Testis (tissue), 2 donors: ENCODE measurements at regions not wholly inside any gene's neighbourhood (a gene's known extent, or its start where the extent isn't known, plus 50 kb on each side); places are given as distances from the start of the nearest gene placed in this dataset.
A peak's percentile ranks its signal among the peaks of the same experiment; 100 is the strongest.

ENCODE experiments used
- DNase-seq: peaks from one replicate; pipeline ENCODE4 v3.0.0-alpha.2; 2019
- H3K27ac ChIP-seq, 2 donors: fragments of 200-600 bp; sonication (generic); one replicate each; pipeline ENCODE4 v1.5.1; 2019
- H3K27me3 ChIP-seq: fragments of 200-600 bp; sonication (generic); one replicate; pipeline ENCODE4 v1.5.1; 2019
- H3K36me3 ChIP-seq: fragments of 200-600 bp; sonication (generic); one replicate; pipeline ENCODE4 v1.5.1; 2017; ENCODE audit warnings: low read depth; ENCODE audit errors: missing control alignments
- H3K4me1 ChIP-seq: fragments of 200-600 bp; sonication (generic); one replicate; pipeline ENCODE4 v1.5.1; 2019
- H3K4me3 ChIP-seq, 2 donors: fragments of 200-600 bp; sonication (generic); one replicate each; pipeline ENCODE4 v1.5.1; 2017 to 2019
- H3K9me3 ChIP-seq: fragments of 200-600 bp; sonication (generic); one replicate; pipeline ENCODE4 v1.5.1; 2017
- CTCF ChIP-seq, 3 experiments: fragments of 450-650 bp in 2 of 3; fragments of 200-600 bp in 1 of 3; sonication (generic) in 1 of 3; IDR thresholded peaks; one replicate each; pipeline ENCODE4 v1.5.1; 2016 to 2019; ENCODE audit warnings: antibody characterized with exemption in 3 of 3, mild to moderate bottlenecking in 2 of 3, moderate library complexity in 1 of 3
- POLR2A ChIP-seq: fragments of 450-650 bp; IDR thresholded peaks from one replicate; pipeline ENCODE4 v1.6.1; 2017; ENCODE audit warnings: antibody characterized with exemption, mild to moderate bottlenecking, moderate library complexity
- WGBS, 2 donors: methylation state at CpG; one replicate each; pipeline ENCODE4 v1.1.5; 2018; 5-methylcytosine and 5-hydroxymethylcytosine counted together
- intact Hi-C: fragments of 100-400 bp; cut with DNase I; formaldehyde crosslinking; loops from one replicate; pipeline ENCODE4 v1.15.1; 2023; ENCODE audit warnings: low total_unique reads

GRCh38 chr15:85897207-85897894, 102.6 kb upstream of the KLHL25 start:
- H3K9me3 ChIP-seq: no peaks in the 10 kb centered on the region
- H3K4me1 ChIP-seq: peaks cover 11% of the 10 kb centered on the region
- 37 to 40% methylated on average over 4 of the region's 4 CpGs for WGBS, 2 donors
- no peak overlapping the region for H3K27ac ChIP-seq
- H3K27me3 ChIP-seq: no peaks in the 10 kb centered on the region
- no peak for TF ChIP-seq POLR2A
- no peaks in the 10 kb centered on the region for H3K36me3 ChIP-seq
- intact Hi-C loops: loop anchor here (10.0 kb wide), 1 partner anchor 1527 kb away; no protein-coding TSS in a partner anchor
- no peak overlapping the region for H3K4me3 ChIP-seq
- no peak for DNase-seq

GRCh38 chr15:85897895-85898717, 103.4 kb upstream of the KLHL25 start:
- intact Hi-C loops: loop anchor here (10.0 kb wide), 1 partner anchor 1527 kb away; no protein-coding TSS in a partner anchor
- no peaks in the 10 kb centered on the region for H3K9me3 ChIP-seq
- no peak overlapping the region for H3K4me3 ChIP-seq
- WGBS, 2 donors: 43 to 49% methylated on average over 13 to 16 of the region's 16 CpGs
- H3K36me3 ChIP-seq: no peaks in the 10 kb centered on the region
- DNase-seq: no peak
- peaks cover 11% of the 10 kb centered on the region for H3K4me1 ChIP-seq
- TF ChIP-seq CTCF (IDR thresholded peaks at IDR 0.05) (no peak), POLR2A (no peak)
- H3K27me3 ChIP-seq: no peaks in the 10 kb centered on the region
- H3K27ac ChIP-seq: no peak overlapping the region

GRCh38 chr15:85899927-85900326, 105.2 kb upstream of the KLHL25 start:
- Histone ChIP-seq H3K27ac (no peak overlapping the region), H3K4me1 (peaks cover 11% of the 10 kb centered on the region), H3K9me3 (no peaks in the 10 kb centered on the region), H3K27me3 (no peaks in the 10 kb centered on the region), H3K36me3 (no peaks in the 10 kb centered on the region), H3K4me3 (no peak overlapping the region)
- peak; percentile 47 for DNase-seq
- intact Hi-C loops: loop anchor here (10.0 kb wide), 1 partner anchor 1525 kb away; no protein-coding TSS in a partner anchor
- TF ChIP-seq POLR2A (no peak), CTCF (IDR thresholded peaks at IDR 0.05) (no peak)
- WGBS, 2 donors: 34 to 52% methylated on average over 6 to 9 of the region's 9 CpGs

- TF ChIP-seq CTCF (IDR thresholded peaks at IDR 0.05) (no peak), POLR2A (no peak)
- no peaks in the 10 kb centered on the region for H3K9me3 ChIP-seq
- no peaks in the 10 kb centered on the region for H3K36me3 ChIP-seq
- H3K27me3 ChIP-seq: no peaks in the 10 kb centered on the region
- intact Hi-C loops: no loop called here
- H3K27ac ChIP-seq: peak overlapping the region in 1 of 2 donors; percentile 41
- no peak overlapping the region for H3K4me3 ChIP-seq
- no peaks in the 10 kb centered on the region for H3K4me1 ChIP-seq
- WGBS, 2 donors: 47 to 70% methylated on average over 9 to 12 of the region's 12 CpGs
- peak; percentile 24 for DNase-seq
These were observed 111.2 kb upstream of the KLHL25 start for GRCh38 chr15:85905751-85906450.

- H3K36me3 ChIP-seq: no peaks in the 10 kb centered on the region
- TF ChIP-seq CTCF (IDR thresholded peaks at IDR 0.05) (no peak), POLR2A (no peak)
- no peaks in the 10 kb centered on the region for H3K4me1 ChIP-seq
- H3K9me3 ChIP-seq: no peaks in the 10 kb centered on the region
- intact Hi-C loops: no loop called here
- no peak overlapping the region for H3K4me3 ChIP-seq
- no peaks in the 10 kb centered on the region for H3K27me3 ChIP-seq
- 31 to 33% methylated on average over 2 of the region's 2 CpGs for WGBS, 2 donors
- peak overlapping the region in 1 of 2 donors; percentile 41 for H3K27ac ChIP-seq
- DNase-seq: peak; percentile 30
These were observed 111.9 kb upstream of the KLHL25 start for GRCh38 chr15:85906640-85907039.
